GM19468 (cell line): ENCODE measurements at regions not wholly inside any gene's neighbourhood (a gene's known extent, or its start where the extent isn't known, plus 50 kb on each side); places are given as distances from the start of the nearest gene placed in this dataset.
"Not testable (repeated sequence)": the region's sequence is repeated elsewhere in the genome, so short reads cannot be mapped to it uniquely, and the experiment has no call there.

Experiments
- ATAC-seq: cut with Tn5 transposase; IDR thresholded peaks from one replicate; pipeline ENCODE4 v1.9.1; 2021; ENCODE audit warnings: mild to moderate bottlenecking, moderate library complexity, moderate number of reproducible peaks; ENCODE audit not compliant: unreplicated experiment; ENCODE audit errors: extremely low read depth

- ATAC-seq = no peak
Observed at GRCh38 chrX:128685387-128685786, 633.2 kb upstream of the ACTRT1 start.

GRCh38 chrX:128676651-128677050 lies 624.4 kb upstream of the ACTRT1 start:
- no peak for ATAC-seq

- ATAC-seq = not testable (repeated sequence)
Observed at GRCh38 chrX:128674326-128675086, 622.3 kb upstream of the ACTRT1 start.

- ATAC-seq = no peak
Observed at GRCh38 chrX:128664211-128664610, 612.0 kb upstream of the ACTRT1 start.

- no peak for ATAC-seq
Observed at GRCh38 chrX:128653524-128654060, 601.4 kb upstream of the ACTRT1 start.

- no peak for ATAC-seq
Observed at GRCh38 chrX:128650326-128650725, 598.1 kb upstream of the ACTRT1 start.

GRCh38 chrX:128634754-128635153 lies 582.6 kb upstream of the ACTRT1 start:
- no peak for ATAC-seq

GRCh38 chrX:128623361-128623760 lies 571.2 kb upstream of the ACTRT1 start:
- ATAC-seq = no peak

GRCh38 chrX:128622296-128622695 lies 570.1 kb upstream of the ACTRT1 start:
- ATAC-seq = no peak

- no peak for ATAC-seq
Observed at GRCh38 chrX:128619490-128619889, 567.3 kb upstream of the ACTRT1 start.

GRCh38 chrX:128616933-128617332 lies 564.7 kb upstream of the ACTRT1 start:
- ATAC-seq = no peak

- ATAC-seq = not testable (repeated sequence)
Observed at GRCh38 chrX:128606817-128607216, 554.6 kb upstream of the ACTRT1 start.

GRCh38 chrX:128606357-128606756 lies 554.2 kb upstream of the ACTRT1 start:
- ATAC-seq = not testable (repeated sequence)

GRCh38 chrX:128601706-128602105 lies 549.5 kb upstream of the ACTRT1 start:
- no peak for ATAC-seq

- no peak for ATAC-seq
Observed at GRCh38 chrX:128599632-128600031, 547.4 kb upstream of the ACTRT1 start.

- ATAC-seq = no peak
Observed at GRCh38 chrX:128582036-128582435, 529.8 kb upstream of the ACTRT1 start.

- no peak for ATAC-seq
Observed at GRCh38 chrX:128581615-128582014, 529.4 kb upstream of the ACTRT1 start.

- ATAC-seq = no peak
Observed at GRCh38 chrX:128543114-128543513, 490.9 kb upstream of the ACTRT1 start.

GRCh38 chrX:128518508-128518907 lies 466.3 kb upstream of the ACTRT1 start:
- ATAC-seq = no peak

- no peak for ATAC-seq
Observed at GRCh38 chrX:128517691-128518090, 465.5 kb upstream of the ACTRT1 start.

- ATAC-seq = no peak
Observed at GRCh38 chrX:128504496-128504895, 452.3 kb upstream of the ACTRT1 start.

GRCh38 chrX:128464116-128464515 lies 411.9 kb upstream of the ACTRT1 start:
- no peak for ATAC-seq
